B cell (primary cell): ENCODE measurements at regions not wholly inside any gene's neighbourhood (a gene's known extent, or its start where the extent isn't known, plus 50 kb on each side); places are given as distances from the start of the nearest gene placed in this dataset.

ENCODE experiments used
- ATAC-seq: fragments of 200-7000 bp; cut with Tn5 transposase; one replicate; pipeline ENCODE4 v1.10.0; 2021; ENCODE audit warnings: low read depth, mild to moderate bottlenecking, moderate number of reproducible peaks, moderate library complexity
- CTCF ChIA-PET: fragments of 350-600 bp; sonication (Branson Sonifier 250); formaldehyde crosslinking; loops from one replicate; lab custom pipeline; 2021; ENCODE audit warnings: antibody characterized with exemption, inconsistent platforms; lab: Charles Lee
- POLR2A ChIA-PET: fragments of 350-600 bp; sonication (Branson Sonifier 250); formaldehyde crosslinking; loops from one replicate; lab custom pipeline; 2021; ENCODE audit warnings: antibody characterized with exemption; lab: Charles Lee
- DNase-seq: peaks from one replicate; pipeline ENCODE4 v3.0.0; 2013
- H2AFZ ChIP-seq: 2 replicates; pipeline ENCODE4 v1.6.1; 2012; ENCODE audit warnings: mild to moderate bottlenecking, low read depth, low read length; ENCODE audit not compliant: insufficient read depth, poor library complexity, severe bottlenecking
- H3K27ac ChIP-seq, 2 donors: 1 replicate in 1 of 2; 2 replicates in 1 of 2; pipeline ENCODE4 v1.5.1; 2012 to 2013; ENCODE audit warnings: low read length in 2 of 2, mild to moderate bottlenecking in 2 of 2, moderate library complexity in 1 of 2
- H3K27me3 ChIP-seq, 4 experiments: fragments of 200-600 bp in 1 of 4; sonication (generic) in 1 of 4; replicated peaks in 1 of 4; 1 replicate in 2 of 4; 2 replicates in 2 of 4; pipeline versions ENCODE4 v1.6.1 to v1.7.0; 2013 to 2016; ENCODE audit warnings: low read length in 3 of 4, mild to moderate bottlenecking in 2 of 4, mixed read lengths in 1 of 4, moderate library complexity in 1 of 4; ENCODE audit not compliant: insufficient read depth in 4 of 4, control insufficient read depth in 3 of 4; ENCODE audit errors: control extremely low read depth in 1 of 4
- H3K36me3 ChIP-seq, 2 experiments: replicated peaks in 1 of 2; 1 replicate in 1 of 2; 2 replicates in 1 of 2; pipeline versions ENCODE4 v1.6.1 to v1.7.1; 2013; ENCODE audit warnings: low read length in 1 of 2; ENCODE audit not compliant: insufficient read depth in 2 of 2, control insufficient read depth in 1 of 2; ENCODE audit errors: control extremely low read depth in 1 of 2, extremely low read depth in 1 of 2
- H3K4me1 ChIP-seq, 2 donors: fragments of 200-600 bp in 1 of 2; sonication (generic) in 1 of 2; 1 replicate in 1 of 2; 2 replicates in 1 of 2; pipeline versions ENCODE4 v1.5.1 to v1.6.1; 2013 to 2017; ENCODE audit warnings: low read length in 2 of 2; ENCODE audit not compliant: control insufficient read depth in 2 of 2, insufficient read depth in 2 of 2
- H3K4me2 ChIP-seq: replicated peaks from 2 replicates; pipeline ENCODE3; 2012; ENCODE audit warnings: mild to moderate bottlenecking, low read depth, low read length; ENCODE audit not compliant: poor library complexity, severe bottlenecking
- H3K4me3 ChIP-seq, 5 experiments: fragments of 200-600 bp in 1 of 5; sonication (generic) in 1 of 5; 1 replicate in 3 of 5; 2 replicates in 2 of 5; pipeline versions ENCODE4 v1.5.1 to v1.7.0; 2011 to 2016; ENCODE audit warnings: low read length in 4 of 5, mild to moderate bottlenecking in 4 of 5, low read depth in 2 of 5, control low read depth in 1 of 5, moderate library complexity in 1 of 5; ENCODE audit not compliant: insufficient read depth in 1 of 5; ENCODE audit errors: control extremely low read depth in 1 of 5, extremely low read depth in 1 of 5
- H3K79me2 ChIP-seq: fragments of 200-600 bp; sonication (generic); one replicate; pipeline ENCODE4 v1.6.0; 2016; ENCODE audit warnings: low read length; ENCODE audit not compliant: control insufficient read depth, insufficient read depth
- H3K9ac ChIP-seq: fragments of 200-600 bp; sonication (generic); 2 replicates; pipeline ENCODE4 v1.6.1; 2017; ENCODE audit warnings: mild to moderate bottlenecking, low read length, moderate library complexity
- H3K9me3 ChIP-seq, 3 donors: one replicate each; pipeline versions ENCODE4 v1.6.1 to v1.7.1; 2013; ENCODE audit warnings: low read length in 2 of 3; ENCODE audit not compliant: control insufficient read depth in 2 of 3, insufficient read depth in 1 of 3; ENCODE audit errors: control extremely low read depth in 1 of 3
- H4K20me1 ChIP-seq: 2 replicates; pipeline ENCODE4 v1.6.0; 2012; ENCODE audit warnings: mild to moderate bottlenecking, low read length; ENCODE audit not compliant: insufficient read depth, control insufficient read depth, poor library complexity, severe bottlenecking
- H3K27ac Mint-ChIP-seq: one replicate; pipeline ENCODE4 v1.8.0; 2021; ENCODE audit warnings: mixed read lengths
- H3K27me3 Mint-ChIP-seq: one replicate; pipeline ENCODE4 v1.8.0; 2021; ENCODE audit warnings: mixed read lengths
- H3K4me1 Mint-ChIP-seq: one replicate; pipeline ENCODE4 v1.8.0; 2021; ENCODE audit warnings: mixed read lengths
- H3K4me3 Mint-ChIP-seq: one replicate; pipeline ENCODE4 v1.8.0; 2021; ENCODE audit warnings: mixed read lengths
- H3K9me3 Mint-ChIP-seq: one replicate; pipeline ENCODE4 v1.8.0; 2022; ENCODE audit warnings: mixed read lengths; ENCODE audit not compliant: insufficient read depth
- EZH2 ChIP-seq: IDR thresholded peaks from 2 replicates; pipeline ENCODE4 v1.6.1; 2012; ENCODE audit warnings: borderline replicate concordance, low read depth, mild to moderate bottlenecking, moderate library complexity, low read length; ENCODE audit not compliant: insufficient read depth, poor library complexity, severe bottlenecking
- WGBS: methylation state at CpG from one replicate; pipeline ENCODE4 v1.1.5; 2013; ENCODE audit warnings: missing lambda C conversion rate; ENCODE audit not compliant: insufficient coverage; 5-methylcytosine and 5-hydroxymethylcytosine counted together
- intact Hi-C: fragments of 100-400 bp; cut with micrococcal nuclease; formaldehyde crosslinking; loops from one replicate; pipeline ENCODE4 v1.10.0; 2022
- TF ChIP-seq, protein P1 (sequence below): fragments of 200-600 bp; IDR thresholded peaks from one replicate; pipeline ENCODE4 v1.8.0; 2022; ENCODE audit warnings: antibody characterized with exemption, mild to moderate bottlenecking

DNA sequence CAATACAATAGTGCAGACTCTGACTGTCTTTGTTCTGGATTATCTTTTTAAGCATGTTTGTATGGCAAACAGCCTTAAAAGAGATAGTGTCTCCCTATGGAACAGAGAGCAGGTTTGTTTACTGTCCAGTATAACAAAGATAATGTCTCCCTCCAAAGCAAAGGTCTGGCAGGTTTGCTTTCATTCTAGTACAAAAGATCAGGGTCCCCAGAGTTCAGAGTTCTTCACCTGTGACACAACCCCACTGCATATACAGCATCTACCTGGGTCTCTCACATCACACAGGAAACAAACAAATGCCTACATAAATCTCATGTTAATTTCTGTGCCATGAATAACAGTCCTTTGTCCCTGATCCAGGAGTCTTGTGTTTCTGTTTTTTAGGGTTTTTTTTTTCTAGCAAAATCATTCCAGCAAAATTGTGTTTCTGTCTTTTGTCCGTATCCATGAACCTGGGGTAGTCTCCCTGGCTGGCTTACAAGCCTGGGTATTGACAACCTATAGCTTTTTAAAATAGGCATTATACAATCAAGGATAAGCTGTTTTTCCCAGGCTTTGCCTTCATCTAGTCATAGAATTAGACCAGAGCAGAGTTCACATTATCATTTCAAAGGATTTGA, 89.4 kb upstream of the PTBP2 start:
- Mint-ChIP-seq H3K4me3 (no peak overlapping the region), H3K4me1 (no peaks in the 10 kb centered on the region), H3K9me3 (no peaks in the 10 kb centered on the region), H3K27ac (no peak overlapping the region), H3K27me3 (no peaks in the 10 kb centered on the region)
- Histone ChIP-seq H3K9ac (no peak overlapping the region), H3K27me3 (no peaks in the 10 kb centered on the region), H3K4me2 (no peak overlapping the region), H2AFZ (no peak overlapping the region), H3K36me3 (no peaks in the 10 kb centered on the region), H3K4me1 (no peaks in the 10 kb centered on the region), H3K4me3 (no peak overlapping the region), H4K20me1 (no peaks in the 10 kb centered on the region), H3K27ac (no peak overlapping the region), H3K9me3 (no peaks in the 10 kb centered on the region), H3K79me2 (no peaks in the 10 kb centered on the region)
- DNase-seq (no peak), ATAC-seq (no peak)
- no CpG with 5 or more reads among the region's 1 CpG for WGBS
- intact Hi-C loops = no loop called here
- ChIA-PET POLR2A (no interaction called here), CTCF (no interaction called here)
- no peak for TF ChIP-seq EZH2

DNA sequence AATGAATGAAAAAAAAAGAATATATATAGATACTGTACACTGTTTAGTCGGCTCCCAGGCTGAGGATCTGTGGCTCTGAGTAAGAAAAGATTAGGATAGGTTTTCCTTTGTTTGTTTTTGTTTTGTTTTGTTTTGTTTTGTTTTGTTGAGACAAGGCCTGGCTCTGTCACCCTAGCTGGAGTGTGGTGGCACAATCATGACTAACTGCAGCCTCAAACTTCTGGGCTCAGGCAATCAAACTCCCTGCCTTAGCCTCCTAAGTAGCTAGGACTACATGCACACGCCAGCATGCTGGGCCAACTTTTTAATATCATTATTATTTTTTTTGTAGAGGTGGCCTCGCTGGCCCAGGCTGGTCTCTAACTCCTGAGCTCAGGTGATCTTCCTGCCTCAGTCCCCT, 87.9 kb upstream of the PTBP2 start:
- DNase-seq = no peak
- Histone ChIP-seq H3K4me1 (no peaks in the 10 kb centered on the region), H3K36me3 (no peaks in the 10 kb centered on the region), H4K20me1 (no peaks in the 10 kb centered on the region), H3K27me3 (no peaks in the 10 kb centered on the region), H3K79me2 (no peaks in the 10 kb centered on the region), H2AFZ (no peak overlapping the region), H3K9ac (no peak overlapping the region), H3K4me3 (no peak overlapping the region), H3K27ac (no peak overlapping the region), H3K9me3 (no peaks in the 10 kb centered on the region), H3K4me2 (no peak overlapping the region)
- TF ChIP-seq EZH2 = no peak
- TF ChIP-seq, protein P1, sequence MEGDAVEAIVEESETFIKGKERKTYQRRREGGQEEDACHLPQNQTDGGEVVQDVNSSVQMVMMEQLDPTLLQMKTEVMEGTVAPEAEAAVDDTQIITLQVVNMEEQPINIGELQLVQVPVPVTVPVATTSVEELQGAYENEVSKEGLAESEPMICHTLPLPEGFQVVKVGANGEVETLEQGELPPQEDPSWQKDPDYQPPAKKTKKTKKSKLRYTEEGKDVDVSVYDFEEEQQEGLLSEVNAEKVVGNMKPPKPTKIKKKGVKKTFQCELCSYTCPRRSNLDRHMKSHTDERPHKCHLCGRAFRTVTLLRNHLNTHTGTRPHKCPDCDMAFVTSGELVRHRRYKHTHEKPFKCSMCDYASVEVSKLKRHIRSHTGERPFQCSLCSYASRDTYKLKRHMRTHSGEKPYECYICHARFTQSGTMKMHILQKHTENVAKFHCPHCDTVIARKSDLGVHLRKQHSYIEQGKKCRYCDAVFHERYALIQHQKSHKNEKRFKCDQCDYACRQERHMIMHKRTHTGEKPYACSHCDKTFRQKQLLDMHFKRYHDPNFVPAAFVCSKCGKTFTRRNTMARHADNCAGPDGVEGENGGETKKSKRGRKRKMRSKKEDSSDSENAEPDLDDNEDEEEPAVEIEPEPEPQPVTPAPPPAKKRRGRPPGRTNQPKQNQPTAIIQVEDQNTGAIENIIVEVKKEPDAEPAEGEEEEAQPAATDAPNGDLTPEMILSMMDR = no peak
- no peak overlapping the region for H3K4me3 Mint-ChIP-seq
- intact Hi-C loops = no loop called here
- CTCF ChIA-PET = no interaction called here
- H3K4me1 Mint-ChIP-seq = no peaks in the 10 kb centered on the region
- no peaks in the 10 kb centered on the region for H3K27me3 Mint-ChIP-seq
- POLR2A ChIA-PET = no interaction called here
- H3K27ac Mint-ChIP-seq = no peak overlapping the region
- ATAC-seq = no peak
- no peaks in the 10 kb centered on the region for H3K9me3 Mint-ChIP-seq
- WGBS = 94% methylated on average over 2 of the region's 3 CpGs
